ENCODE measurements at regions not wholly inside any gene's neighbourhood (a gene's known extent, or its start where the extent isn't known, plus 50 kb on each side); places are given as distances from the start of the nearest gene placed in this dataset.

- H2AFZ ChIP-seq (ENCODE audit: low read length) = no peak overlapping the region
- H3K23ac ChIP-seq (ENCODE audit: insufficient read length, low read depth, low read length) = no peak overlapping the region
- H3K4me1 Mint-ChIP-seq = no peaks in the 10 kb centered on the region
- no peaks in the 10 kb centered on the region for H3K27me3 ChIP-seq (ENCODE audit: insufficient read depth, low read length)
- no peak overlapping the region for H2AK5ac ChIP-seq (ENCODE audit: insufficient read length, low read length)
- H2BK20ac ChIP-seq (ENCODE audit: low read depth, low read length, poor library complexity, severe bottlenecking) = no peak overlapping the region
- TF ChIP-seq CTCF (conservative IDR thresholded peaks at IDR 0.05) = no peak
- H4K5ac ChIP-seq (ENCODE audit: insufficient read length, low read depth, low read length) = no peak overlapping the region
- peaks cover 12 to 35% (median 16%) of the 10 kb centered on the region in 3 experiments for H3K36me3 Mint-ChIP-seq (ENCODE audit: insufficient read depth in 1 of 3, low read depth in 3 of 3)
- DNase-seq = no peak
- no peaks in the 10 kb centered on the region for H3K4me1 ChIP-seq (ENCODE audit: insufficient read depth, low read length)
- H3K4ac ChIP-seq (ENCODE audit: low read depth, low read length) = no peak overlapping the region
- H3K9ac ChIP-seq (ENCODE audit: extremely low read depth, insufficient read length, low read length) = no peak overlapping the region
- H3K9me3 Mint-ChIP-seq = peaks cover 28 to 33% of the 10 kb centered on the region in 2 experiments
- H3K27ac Mint-ChIP-seq = no peak overlapping the region
- no peak overlapping the region for H3T11ph ChIP-seq (ENCODE audit: low read length)
- H2BK120ac ChIP-seq (ENCODE audit: low read depth, low read length, poor library complexity, severe bottlenecking) = no peak overlapping the region
- no peak overlapping the region for H3K4me2 ChIP-seq (ENCODE audit: insufficient read depth, insufficient read length, low read length)
- H2BK12ac ChIP-seq (ENCODE audit: insufficient read length, low read depth, low read length) = no peak overlapping the region
- no peak overlapping the region for H3K56ac ChIP-seq (ENCODE audit: insufficient read length, low read depth, low read length)
- H3K79me2 ChIP-seq (ENCODE audit: insufficient read depth, low read length) = no peaks in the 10 kb centered on the region
- no peaks in the 10 kb centered on the region for H3K9me3 ChIP-seq (ENCODE audit: control insufficient read depth, low read depth, low read length)
- H2BK5ac ChIP-seq (ENCODE audit: insufficient read length, low read length) = no peak overlapping the region
- H3K4me3 Mint-ChIP-seq = no peak overlapping the region
- H4K20me1 ChIP-seq (ENCODE audit: control insufficient read depth, insufficient read depth, insufficient read length) = no peaks in the 10 kb centered on the region
- H3K27ac ChIP-seq (ENCODE audit: insufficient read length, low read depth, low read length) = no peak overlapping the region
- no peak overlapping the region for H4K8ac ChIP-seq (replicated peaks; ENCODE audit: insufficient read length, low read depth, low read length)
- H2BK15ac ChIP-seq (ENCODE audit: low read depth, low read length) = no peak overlapping the region
- no peaks in the 10 kb centered on the region for H3K79me1 ChIP-seq (ENCODE audit: insufficient read depth, low read depth, low read length, poor library complexity, severe bottlenecking)
- no peaks in the 10 kb centered on the region for H3K27me3 Mint-ChIP-seq (ENCODE audit: low read depth)
- WGBS (ENCODE audit: extremely low coverage, insufficient read length, low lambda C conversion rate) = no CpG with 5 or more reads among the region's 1 CpG
- no peak overlapping the region for H3K18ac ChIP-seq (ENCODE audit: insufficient read length, low read depth, low read length)
- no peaks in the 10 kb centered on the region for H3K23me2 ChIP-seq (ENCODE audit: insufficient read length, low read depth, low read length, poor library complexity, severe bottlenecking)
- no peak overlapping the region for H3K14ac ChIP-seq (ENCODE audit: insufficient read depth, low read length)
- H4K91ac ChIP-seq (ENCODE audit: insufficient read length, low read depth, low read length) = no peak overlapping the region
Measured at GRCh38 chr16:63841271-63841670, 1280.6 kb downstream of the CDH11 start.

Data from H9 (cell line).